Midbrain (tissue), 1 donor: ENCODE measurements at regions not wholly inside any gene's neighbourhood (a gene's known extent, or its start where the extent isn't known, plus 50 kb on each side); places are given as distances from the start of the nearest gene placed in this dataset.
A peak's percentile ranks its signal among the peaks of the same experiment; 100 is the strongest.
"Not testable (repeated sequence)": the region's sequence is repeated elsewhere in the genome, so short reads cannot be mapped to it uniquely, and the experiment has no call there.

Source experiments
- DNase-seq: peaks from one replicate; lab custom pipeline; 2025; lab: John Stamatoyannopoulos, UW

DNA sequence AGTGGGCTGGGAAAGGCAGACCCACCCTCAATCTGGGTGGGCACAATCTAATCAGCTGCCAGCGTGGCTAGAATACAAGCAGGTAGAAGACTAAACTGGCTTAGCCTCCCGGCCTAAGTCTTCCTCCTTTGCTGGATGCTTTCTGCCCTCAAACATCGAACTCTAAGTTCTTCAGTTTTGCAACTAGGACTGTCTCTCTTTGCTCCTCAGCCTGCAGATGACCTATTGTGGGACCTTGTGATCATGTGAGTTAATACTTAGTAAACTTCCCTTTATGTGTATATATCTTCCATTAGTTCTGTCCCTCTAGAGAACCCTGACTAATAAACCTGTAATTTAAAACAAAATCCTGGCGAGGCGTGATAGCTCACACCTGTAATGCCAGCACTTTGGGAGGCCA is 51.8 kb upstream of the SLC39A8 start:
- DNase-seq: not testable (repeated sequence)

DNA sequence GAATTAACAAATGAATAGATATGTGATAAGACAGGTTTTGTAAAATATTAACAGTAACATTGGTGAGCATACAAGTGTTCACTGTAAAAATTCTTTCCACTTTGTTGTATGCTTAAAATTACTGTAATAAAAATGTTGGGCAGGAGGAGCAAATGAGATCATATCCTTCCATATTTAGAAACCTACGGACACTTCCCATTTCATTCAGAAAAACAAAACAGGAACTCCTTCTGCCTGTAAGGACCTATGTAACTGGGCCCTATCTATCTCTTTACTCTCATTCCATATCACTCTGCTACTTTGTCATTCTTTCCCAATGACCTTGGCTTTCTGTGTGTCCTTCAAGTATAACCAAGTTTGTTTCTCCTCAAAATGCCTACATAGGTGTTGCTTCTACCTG is 53.7 kb upstream of the SLC39A8 start:
- no peak for DNase-seq

DNA sequence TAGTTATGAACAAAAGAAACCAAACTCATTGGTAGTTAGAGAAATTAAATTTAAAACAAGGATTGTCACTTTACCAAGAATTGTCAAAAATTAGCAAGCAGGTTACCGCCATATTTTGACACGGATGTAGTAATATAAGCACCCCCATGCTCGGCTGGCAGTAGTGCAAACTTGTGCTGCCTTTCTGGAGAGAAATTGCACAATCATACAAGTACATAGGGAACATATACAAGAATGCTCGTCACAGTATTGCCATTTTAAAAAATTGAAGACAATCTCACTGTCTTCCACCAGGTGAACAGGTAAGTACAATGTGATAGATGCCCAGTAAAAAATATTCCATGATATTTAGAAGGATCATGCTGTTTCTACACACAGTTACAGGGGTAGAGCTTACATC is 55.6 kb upstream of the SLC39A8 start:
- DNase-seq: no peak

DNA sequence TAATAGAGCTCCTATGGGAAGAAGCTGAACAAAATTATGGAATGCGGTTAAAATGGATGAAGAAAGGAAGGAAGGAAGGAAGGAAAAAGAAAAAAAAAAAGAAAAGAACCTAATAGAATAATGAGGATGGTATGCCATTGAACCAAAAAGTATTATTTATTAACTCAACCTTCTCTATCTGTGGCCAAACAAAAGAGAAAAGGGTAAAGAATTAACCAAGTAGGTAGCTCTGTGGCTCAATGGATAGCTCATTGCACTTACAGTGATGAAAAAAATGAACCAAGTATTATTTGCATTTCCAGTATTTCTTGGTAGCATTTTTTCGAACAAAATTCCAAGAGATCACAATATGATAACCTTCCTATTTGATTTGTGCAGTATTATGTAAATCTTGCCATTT is 56.9 kb upstream of the SLC39A8 start:
- DNase-seq: no peak

DNA sequence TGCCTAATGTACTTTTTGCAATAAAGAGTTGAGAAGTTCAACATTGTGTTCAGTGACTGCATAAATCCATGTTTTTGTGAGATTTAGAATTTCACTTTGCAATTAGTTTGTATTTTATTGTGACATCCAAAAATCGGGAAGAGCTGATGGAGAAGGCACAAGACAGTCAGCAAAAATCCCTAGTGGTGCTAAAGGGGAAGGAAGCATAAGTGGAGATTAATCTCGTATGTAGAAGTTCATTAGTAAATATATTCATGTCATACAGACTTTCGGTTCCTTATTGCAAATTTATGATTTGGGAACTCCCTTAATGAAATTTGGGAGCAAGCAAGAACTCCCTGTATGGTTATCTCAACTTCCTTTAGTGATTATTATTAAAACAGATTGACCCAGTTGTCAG is 57.8 kb upstream of the SLC39A8 start:
- no peak for DNase-seq

DNA sequence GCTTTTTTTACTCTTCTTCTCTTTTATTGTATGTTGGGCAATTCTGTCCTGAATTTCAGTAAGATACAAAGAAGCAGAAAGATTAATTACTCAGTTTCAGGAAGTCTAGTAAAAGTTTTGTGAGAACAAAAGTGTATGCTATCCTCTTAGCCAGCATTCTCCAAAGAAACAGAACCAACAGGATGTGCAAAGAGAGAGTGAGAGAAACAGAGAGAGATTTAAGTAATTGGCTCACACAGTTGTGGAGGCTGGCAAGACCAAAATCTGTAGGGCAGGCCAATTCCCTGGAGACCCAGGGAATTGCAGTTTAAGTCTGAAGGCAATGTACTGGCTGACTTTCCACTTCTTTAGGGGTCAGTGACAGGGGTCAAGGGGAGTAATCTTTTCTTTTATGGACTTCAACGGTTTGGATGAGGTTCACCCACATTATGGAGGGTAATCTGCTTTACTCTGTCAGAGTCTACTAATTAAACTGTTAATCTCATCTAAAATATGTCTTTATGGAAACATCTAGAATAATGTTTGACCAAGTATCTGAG is 59.2 kb upstream of the SLC39A8 start:
- DNase-seq: no peak

DNA sequence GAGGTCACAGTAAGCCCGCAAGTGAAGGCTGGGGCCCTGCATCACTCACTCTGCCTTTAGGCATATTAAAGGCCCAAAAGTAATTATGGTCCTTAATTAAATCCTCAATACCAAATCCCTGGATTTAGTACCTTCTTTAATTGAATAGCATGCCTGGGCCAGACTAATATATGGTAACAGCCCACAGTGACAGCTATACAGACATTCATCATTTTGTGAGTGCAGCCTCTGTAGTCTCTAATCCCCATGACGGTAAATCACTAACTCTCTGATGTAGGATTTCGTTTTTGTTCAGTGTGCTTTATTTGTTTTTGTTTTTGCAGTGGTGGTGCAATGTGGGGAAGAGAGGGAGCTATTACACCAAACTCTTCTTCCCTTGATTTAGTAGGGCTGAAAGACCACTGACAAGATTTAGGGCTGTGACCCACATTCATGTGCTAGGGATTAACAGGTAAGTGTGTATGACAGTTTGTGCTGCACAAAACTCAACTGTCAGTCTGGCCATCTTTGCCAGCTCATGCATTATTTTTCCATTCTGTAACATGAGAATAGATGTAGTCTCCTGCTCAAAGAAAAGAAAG is 60.6 kb upstream of the SLC39A8 start:
- DNase-seq: no peak

DNA sequence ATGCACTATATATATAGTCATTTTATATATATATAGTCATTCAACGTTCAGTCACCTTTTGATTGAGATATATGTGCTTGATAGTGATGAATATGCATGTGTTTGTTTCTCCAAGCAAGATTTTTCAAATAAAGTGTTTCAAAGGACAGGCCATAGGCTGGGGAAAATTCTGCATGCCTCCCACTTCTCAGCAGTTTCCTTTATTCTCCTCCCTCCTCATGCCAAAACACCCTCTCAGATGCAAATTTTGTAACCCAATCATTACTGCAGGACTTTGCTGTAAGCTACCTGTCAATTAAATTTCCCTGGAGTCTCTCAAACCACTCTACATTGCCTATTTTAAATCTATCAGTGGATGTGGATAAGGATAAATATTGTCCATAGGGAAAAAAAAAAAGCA is 65.6 kb upstream of the SLC39A8 start:
- not testable (repeated sequence) for DNase-seq

DNA sequence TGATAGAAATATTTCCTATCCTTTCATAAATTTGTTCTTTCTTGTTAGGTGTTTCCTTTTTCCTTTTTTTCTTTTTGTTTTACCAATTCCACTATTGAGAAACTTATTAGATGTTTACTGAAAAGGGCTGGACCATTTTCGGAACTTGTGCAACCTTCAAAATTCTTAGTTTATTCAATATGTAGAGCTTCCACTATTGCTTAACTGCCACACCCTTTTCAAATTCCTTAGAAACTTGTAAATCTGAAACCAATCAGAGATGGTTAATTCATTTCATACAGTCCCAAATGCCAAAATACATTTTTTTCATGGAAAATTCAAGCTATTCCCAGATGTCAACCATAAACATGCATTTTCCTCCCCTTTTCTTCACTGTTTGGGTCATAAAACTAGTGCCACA is 66.1 kb upstream of the SLC39A8 start:
- DNase-seq: no peak

DNA sequence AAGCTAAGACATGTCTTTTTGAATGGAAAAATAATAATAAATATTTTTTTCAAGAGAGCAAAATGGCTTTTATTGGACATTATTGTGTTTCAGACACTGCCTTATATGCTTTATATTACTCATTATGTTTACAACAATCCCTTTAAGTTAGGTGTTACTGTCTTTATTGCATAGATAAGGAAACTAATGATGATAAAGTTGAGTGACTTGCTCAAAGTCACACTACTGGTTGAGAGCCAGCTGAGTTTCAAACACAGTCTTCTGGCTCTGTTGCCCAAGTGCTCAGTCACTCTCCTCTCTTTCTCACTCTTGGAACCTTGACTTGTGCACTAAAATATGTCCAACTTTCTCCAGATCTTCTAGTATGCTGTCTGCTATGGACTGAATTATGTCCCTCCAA is 71.5 kb upstream of the SLC39A8 start:
- DNase-seq: no peak

DNA sequence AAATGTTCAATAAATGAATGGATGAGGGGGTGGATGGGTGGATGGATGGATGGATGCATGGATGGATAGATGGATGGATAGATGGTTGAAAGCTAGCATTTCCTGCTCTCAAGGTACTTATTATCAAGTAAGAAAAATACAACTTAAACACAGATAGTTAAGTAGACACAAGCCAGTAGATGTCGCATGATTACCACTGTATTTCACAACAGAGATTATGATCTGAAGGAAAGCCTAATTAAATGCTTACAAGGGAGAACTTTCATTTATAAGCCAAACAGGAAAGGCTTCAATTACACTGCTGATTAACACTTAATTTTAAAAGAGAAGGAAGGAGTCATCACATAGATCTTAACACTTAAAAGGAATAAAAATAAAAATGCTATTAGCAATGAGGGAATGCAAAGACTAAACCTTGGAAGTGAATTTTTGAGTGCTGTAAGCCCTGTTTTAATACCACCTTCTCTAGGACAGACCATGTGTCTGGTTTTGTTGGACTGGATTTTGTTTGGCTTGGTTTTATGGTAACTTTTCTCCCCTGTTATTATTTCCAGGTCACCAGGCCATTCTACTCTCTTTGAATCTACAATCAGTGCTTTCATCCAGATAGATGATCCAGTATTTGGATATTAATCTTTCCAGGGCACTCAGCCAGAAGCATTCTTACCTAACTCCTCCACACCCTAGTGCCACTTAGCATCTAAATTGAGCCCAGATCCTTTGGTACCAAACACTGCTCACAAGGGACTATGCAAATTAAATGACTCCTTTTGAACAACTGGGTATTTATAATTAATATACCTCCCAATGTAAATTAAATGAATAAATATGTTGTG is 75.5 kb upstream of the SLC39A8 start:
- DNase-seq: no peak

DNA sequence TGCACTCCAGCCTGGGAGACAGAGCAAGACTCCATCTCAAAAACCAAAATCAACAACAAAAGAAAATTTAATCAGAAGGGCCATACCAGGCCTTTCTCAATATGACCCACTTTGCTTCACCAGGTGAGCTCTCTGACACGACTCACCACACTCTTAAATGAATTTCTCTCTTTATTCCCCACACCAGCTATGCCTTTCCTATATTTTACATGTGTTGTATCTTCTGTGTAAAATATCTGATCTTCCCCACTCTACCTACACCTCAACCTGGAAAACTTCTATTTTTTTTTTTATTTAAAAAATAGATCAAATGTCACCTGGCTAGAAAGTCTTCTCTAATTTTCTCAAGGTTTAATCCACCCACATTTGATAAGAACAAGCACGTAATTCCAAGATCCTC is 77.6 kb upstream of the SLC39A8 start:
- no peak for DNase-seq

DNA sequence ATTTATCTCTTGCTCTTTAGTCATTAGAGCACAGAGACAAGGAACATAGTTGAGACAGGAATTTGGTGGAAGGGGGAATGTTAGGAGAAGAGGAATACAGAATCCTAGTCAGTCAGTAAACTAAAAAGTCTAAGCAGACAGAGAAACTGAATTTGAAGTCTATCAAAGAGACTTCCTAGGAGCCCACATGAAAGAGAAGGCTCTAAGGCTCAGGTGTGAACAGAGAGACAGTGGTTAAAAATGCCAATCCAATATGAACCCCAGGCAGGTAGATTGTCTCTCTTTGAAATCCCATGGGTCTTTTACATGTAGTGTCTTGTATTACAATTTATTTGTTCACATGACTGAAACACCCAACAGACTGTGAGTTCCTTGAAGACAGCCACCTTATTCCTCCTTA is 77.8 kb upstream of the NFKB1 start:
- DNase-seq: no peak

DNA sequence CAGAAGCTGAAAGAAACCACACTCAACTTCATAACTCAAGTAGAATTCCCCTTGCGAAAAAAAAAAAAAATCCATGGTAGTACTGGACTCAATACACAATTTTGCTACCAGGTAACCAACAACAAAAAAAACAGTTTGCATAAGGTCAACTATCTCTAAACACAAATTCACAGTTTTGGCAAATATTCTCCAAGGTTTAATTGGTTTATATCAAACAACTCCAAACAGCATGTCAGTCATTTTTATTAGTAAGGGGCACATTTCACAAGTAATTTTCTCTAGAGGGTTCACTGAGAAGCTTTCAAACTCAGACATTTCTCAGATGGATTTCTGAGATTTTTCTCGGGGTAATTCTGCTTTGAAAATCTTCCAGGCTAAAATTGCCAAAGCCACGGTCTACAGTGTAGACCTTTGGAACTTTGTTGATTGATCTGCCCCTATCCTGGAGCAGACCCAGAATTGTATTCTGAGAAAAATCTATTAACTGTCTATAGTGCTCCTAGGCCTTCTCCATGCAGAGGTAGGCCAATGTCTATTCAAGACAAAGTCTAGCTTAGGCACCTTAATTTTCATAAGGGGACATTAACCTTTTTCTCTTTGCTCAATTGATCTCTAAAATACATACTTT is 73.7 kb upstream of the NFKB1 start:
- DNase-seq: no peak

DNA sequence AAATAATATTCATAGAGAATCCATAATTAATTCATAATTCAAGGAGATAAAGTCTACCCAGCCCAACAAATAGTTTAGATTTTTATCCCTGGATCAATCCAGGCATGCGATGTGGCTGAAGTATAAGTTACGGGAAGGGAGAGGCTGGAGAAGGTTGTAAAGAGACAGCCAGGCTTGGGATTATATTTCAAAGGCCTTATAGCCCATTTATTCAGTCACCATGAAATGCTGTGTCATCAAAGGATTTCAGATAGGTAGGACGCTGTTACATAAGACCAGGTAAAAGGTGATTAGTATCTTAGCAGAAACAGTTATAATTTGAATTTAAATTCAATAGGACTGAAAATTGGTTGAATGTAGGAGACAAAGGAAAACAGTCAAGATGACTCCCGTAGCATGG is 73.0 kb upstream of the NFKB1 start:
- no peak for DNase-seq

DNA sequence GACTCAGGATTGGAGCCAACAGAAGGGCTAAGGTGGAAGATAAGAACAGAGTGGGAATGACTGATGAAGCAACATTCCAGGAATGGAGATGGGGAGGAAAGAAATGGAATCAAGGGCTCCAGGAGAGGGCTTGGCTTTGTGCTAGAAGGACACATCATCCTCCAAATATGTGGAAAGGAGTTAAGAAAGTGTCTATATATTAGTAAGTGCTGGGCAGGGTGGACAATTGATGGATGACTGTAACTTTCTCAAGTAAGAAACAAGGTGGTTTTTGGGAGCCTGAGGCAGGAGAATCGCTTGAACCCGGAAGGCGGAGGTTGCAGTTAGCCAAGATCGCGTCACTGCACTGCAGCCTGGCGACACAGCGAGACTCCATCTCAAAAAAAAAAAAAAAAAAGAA is 71.6 kb upstream of the NFKB1 start:
- no peak for DNase-seq

DNA sequence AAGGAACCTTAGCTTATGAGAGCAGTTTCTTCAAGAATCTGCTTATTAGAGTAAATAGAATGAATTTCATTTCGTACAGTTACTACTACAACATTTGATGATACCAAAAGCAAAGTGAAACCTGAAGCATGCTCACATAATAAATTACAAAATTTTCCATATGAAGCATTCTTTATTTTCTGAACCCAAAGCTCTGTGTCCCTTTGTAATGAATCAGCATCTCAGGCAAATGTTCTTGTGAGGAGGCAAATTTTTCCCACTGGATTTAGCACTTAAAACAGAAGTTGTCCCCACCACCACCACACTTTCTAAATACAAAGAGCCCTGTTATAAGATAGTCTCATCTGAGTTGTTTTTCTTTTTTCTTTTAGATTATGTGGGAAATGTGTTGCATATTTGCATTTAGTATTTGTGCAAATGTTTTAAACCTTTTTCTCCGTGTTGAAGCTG is 70.7 kb upstream of the NFKB1 start:
- peak; percentile 53 for DNase-seq

DNA sequence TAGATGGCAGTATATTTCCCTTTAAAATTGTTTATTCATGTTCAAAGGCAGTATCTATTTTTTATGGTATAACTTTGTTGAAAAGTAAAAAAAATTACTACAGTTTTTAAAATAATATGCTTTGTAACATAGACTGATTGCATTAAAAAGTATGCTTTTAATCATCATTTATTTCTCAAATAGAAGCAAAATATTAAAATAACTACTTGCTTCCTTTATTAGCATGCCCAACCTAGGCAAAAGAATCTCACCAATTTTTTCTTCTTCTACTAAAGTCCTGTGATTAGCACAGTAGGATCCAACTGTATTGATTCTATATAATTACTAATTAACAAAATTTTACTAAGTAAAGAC is 69.6 kb upstream of the NFKB1 start:
- DNase-seq: no peak

DNA sequence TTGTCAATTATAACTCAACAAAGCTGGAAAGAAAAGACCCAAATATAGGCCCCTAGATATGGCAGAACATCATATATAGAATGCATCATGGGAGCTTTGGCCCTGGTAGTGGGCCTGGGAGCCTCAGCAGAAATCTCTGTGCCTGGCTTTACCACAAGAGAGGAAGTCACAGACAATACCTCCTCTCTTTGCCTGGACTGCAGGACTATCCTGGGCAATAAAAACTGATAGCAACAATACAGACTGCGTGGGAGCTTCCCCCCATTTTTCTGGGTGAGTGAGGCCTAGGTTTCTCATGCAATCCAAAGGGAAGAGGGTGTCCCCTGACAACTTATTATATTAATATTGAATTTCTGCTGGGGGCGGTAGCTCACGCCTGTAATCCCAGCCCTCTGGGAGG is 64.0 kb upstream of the NFKB1 start:
- DNase-seq: no peak

DNA sequence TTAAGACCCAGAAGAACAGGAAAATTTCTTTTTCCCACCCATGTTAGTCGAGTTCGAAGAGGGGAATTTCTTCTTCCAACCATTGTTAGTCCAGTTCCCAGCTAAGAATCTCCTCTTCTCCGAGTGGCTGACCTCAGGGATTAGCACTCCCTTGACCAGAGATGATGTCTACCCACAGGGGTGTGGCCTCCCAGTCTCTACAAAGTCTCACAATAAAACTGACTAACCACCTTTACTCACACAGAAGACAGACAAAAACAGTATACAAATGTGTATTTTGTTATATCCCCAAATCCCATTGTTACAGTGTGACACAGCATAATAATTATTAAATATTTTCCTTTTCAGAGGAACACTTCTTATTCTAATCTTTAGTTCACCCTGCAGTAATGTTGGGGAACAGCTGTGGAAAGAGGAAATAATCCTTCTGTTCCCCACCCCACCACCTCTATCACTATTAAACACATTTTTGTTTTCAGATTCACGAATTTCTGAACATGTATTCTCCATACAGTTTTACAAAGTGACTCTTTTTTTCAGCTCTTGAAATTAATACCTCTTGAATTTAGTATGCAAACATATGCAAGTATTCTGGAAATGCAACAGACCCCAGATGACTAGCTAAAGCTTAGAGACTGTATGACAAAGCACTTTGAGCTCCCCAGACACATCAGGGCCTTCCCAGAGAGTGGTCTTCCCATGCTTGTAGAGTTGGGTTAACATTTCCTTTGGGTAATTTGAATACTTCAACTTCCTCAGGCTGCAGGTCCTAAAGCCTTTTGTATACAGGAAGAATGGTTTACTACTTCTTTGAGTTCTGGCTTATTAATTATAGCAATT is 62.5 kb upstream of the NFKB1 start:
- DNase-seq: no peak

DNA sequence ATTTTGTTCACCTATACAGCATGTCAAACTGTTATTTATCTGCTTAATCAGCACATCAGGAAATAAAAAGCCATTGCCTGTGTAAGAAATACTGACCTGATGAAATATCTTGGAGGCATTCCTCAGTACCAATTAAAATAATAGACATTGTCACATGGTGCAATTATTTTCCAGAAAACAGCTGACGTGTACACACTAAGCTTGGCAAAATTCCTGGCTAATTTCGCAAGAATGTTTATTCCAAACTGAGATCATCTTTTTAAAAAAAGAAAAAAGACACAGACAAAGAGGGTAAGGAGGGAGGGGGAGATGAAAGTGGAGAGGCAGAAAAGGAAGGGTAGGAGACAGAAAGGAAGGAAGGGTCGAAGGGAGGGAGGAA is 61.9 kb upstream of the NFKB1 start:
- DNase-seq: peak; percentile 64

DNA sequence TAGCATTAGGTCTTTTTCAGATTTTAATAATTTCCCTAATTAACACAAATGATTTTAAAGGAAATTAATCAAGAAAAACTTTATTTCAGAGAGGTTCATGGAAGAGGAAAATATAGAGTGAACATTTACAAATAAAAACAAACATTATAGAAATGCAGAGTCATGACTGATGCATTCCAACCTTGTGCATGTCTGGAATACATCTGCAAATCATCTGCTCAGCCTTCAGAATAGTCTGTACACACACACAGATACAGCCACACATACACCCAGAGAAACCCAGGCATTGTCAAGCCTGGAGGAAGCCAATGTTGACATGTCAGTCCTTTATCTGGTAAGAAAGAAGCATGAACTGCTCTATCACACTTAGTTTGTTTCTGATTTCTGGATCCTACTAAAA is 61.3 kb upstream of the NFKB1 start:
- no peak for DNase-seq
